ENCODE measurements at regions not wholly inside any gene's neighbourhood (a gene's known extent, or its start where the extent isn't known, plus 50 kb on each side); places are given as distances from the start of the nearest gene placed in this dataset.

- TF ChIP-seq XRCC5 (IDR thresholded peaks at IDR 0.05; ENCODE audit: low read depth, low read length) (no peak), MNT (conservative IDR thresholded peaks at IDR 0.05) (no peak), MXD1 (CRISPR knock-in tag; IDR thresholded peaks at IDR 0.05; ENCODE audit: borderline replicate concordance, poor library complexity, severe bottlenecking) (no peak), SRSF1 (IDR thresholded peaks at IDR 0.05; ENCODE audit: low read depth, low read length) (no peak), KLF6 (CRISPR knock-in tag; IDR thresholded peaks at IDR 0.05; ENCODE audit: borderline replicate concordance) (no peak), ZNF140 (CRISPR knock-in tag; IDR thresholded peaks at IDR 0.05) (no peak), POLR2H (tag; IDR thresholded peaks at IDR 0.05; ENCODE audit: low read depth) (no peak), ZNF274 (IDR thresholded peaks at IDR 0.05; ENCODE audit: borderline replicate concordance, low read depth, low read length) (no peak), TFE3 (CRISPR knock-in tag; IDR thresholded peaks at IDR 0.05) (no peak), MEF2D (tag; conservative IDR thresholded peaks at IDR 0.05; ENCODE audit: low read depth) (no peak), NFXL1 (CRISPR knock-in tag; IDR thresholded peaks at IDR 0.05) (no peak), MTA1 (IDR thresholded peaks at IDR 0.05; ENCODE audit: borderline replicate concordance) (no peak), KDM1A (IDR thresholded peaks at IDR 0.05) (no peak)
- intact Hi-C loops (cut with micrococcal nuclease): loop anchor here (5.0 kb wide), 1 partner anchor 66 kb away; no protein-coding TSS in a partner anchor
- no peak for ATAC-seq
Measured at GRCh38 chr1:173333581-173333980, 126.5 kb upstream of the TNFSF4 start.

More at GRCh38 chr1:173333581-173333980, 126.5 kb upstream of the TNFSF4 start:
- Histone ChIP-seq H3K4me2 (ENCODE audit: insufficient read depth, low read length) (no peak overlapping the region), H3K9me3 (replicated peaks; ENCODE audit: control insufficient read depth, insufficient read depth, low read depth, low read length) (no peaks in the 10 kb centered on the region), H3K9ac (ENCODE audit: insufficient read depth in 1 of 2, low read depth in 2 of 2, low read length in 2 of 2) (no peak overlapping the region), H3K79me2 (ENCODE audit: control insufficient read depth, insufficient read depth, low read length) (no peaks in the 10 kb centered on the region), H3K27me3 (ENCODE audit: control insufficient read depth in 2 of 2, insufficient read depth in 2 of 2, low read length in 2 of 2) (no peaks in the 10 kb centered on the region), H3K36me3 (ENCODE audit: control insufficient read depth, insufficient read depth, low read length) (no peaks in the 10 kb centered on the region), H4K20me1 (replicated peaks; ENCODE audit: control insufficient read depth, insufficient read depth, low read length) (no peaks in the 10 kb centered on the region), H3K4me3 (no peak overlapping the region), H3K27ac (ENCODE audit: extremely low read depth, low read depth, low read length) (no peak overlapping the region), H3K9me1 (ENCODE audit: control insufficient read depth, insufficient read depth, low read length) (no peaks in the 10 kb centered on the region), H2AFZ (ENCODE audit: low read depth, low read length) (no peak overlapping the region), H3K4me1 (replicated peaks in 1 of 2; ENCODE audit: control insufficient read depth in 2 of 2, insufficient read depth in 2 of 2, low read length in 2 of 2) (peaks cover 0 to 32% of the 10 kb centered on the region in 2 experiments; a peak in 4 of 5 replicates)
- ChIA-PET POLR2A (interaction anchor here (1.0 kb wide), 1 partner anchor 23 kb away, joined by 3 read pairs; no protein-coding TSS in a partner anchor), CTCF (ENCODE audit: low intra/inter-chr PET ratio) (no interaction called here)
- DNase-seq (ENCODE audit: extremely low read depth in 1 of 4, low spot score in 3 of 4): no peak
- BruUV-seq (replicated peaks): no TSS peak
- WGBS (ENCODE audit: insufficient coverage, low coverage, missing lambda C conversion rate): 100% methylated on average over 1 of the region's 1 CpG
- FAIRE-seq: no peak
- in situ Hi-C loops (cut with MboI): no loop called here
